Stimulated activated CD8-positive, alpha-beta memory T cell treated with anti-CD3 and anti-CD28 coated beads, Interleukin-15, amount 100 ng/mL, for 48 hours (primary cell): ENCODE measurements at regions not wholly inside any gene's neighbourhood (a gene's known extent, or its start where the extent isn't known, plus 50 kb on each side); places are given as distances from the start of the nearest gene placed in this dataset.

Experiments
- DNase-seq, 2 donors: peaks; one replicate each; pipeline ENCODE4 v3.0.0-alpha.2; 2020; ENCODE audit warnings: low read depth in 2 of 2

- DNase-seq: no peak
Measured at GRCh38 chr7:41910940-41911600, 208.2 kb upstream of the INHBA start.

DNA sequence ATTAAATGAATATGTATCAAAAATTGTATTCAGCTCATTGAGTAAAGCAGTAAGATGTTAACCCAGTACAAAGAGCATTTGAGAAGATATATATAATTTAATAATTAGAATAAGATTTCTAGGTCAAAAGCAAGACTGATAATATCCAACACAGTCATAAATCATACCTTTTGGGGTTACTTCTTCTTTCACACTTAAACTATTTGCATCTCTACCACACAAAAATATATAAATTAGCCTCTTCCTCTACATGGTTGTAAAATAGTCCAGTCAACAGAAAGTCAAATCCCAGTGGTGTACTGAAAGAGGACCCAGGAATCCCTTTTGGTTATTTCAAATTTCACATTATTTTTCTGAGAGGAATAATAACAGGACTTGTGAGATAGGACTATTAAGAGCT lies 204.6 kb upstream of the INHBA start:
- DNase-seq: no peak

DNA sequence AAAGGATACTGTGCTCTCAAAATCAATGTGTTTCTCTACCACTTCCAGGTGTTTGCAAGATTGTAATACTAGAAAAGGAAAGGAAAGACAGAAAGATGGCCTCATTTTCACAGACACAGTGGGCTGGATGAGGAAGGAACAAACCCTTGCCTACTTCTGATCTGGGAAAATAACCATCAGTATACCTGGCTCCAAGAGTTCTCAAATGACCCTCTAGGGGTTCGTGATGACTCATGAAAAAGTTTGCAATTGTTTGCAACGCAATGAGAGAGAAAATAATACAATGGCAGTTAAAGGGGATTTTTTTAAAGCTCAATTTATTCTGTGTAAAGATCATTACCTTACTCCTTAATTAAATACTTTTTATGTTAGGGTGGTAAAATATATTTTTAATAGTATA lies 197.6 kb upstream of the INHBA start:
- no peak for DNase-seq

- no peak for DNase-seq
Measured at GRCh38 chr7:41899823-41900433, 197.0 kb upstream of the INHBA start.

GRCh38 chr7:41893656-41894055 lies 190.8 kb upstream of the INHBA start:
- no peak for DNase-seq

GRCh38 chr7:41892356-41893100 lies 189.6 kb upstream of the INHBA start:
- no peak for DNase-seq

- no peak for DNase-seq
Measured at GRCh38 chr7:41891950-41892349, 189.1 kb upstream of the INHBA start.

GRCh38 chr7:41890631-41891274 lies 187.9 kb upstream of the INHBA start:
- DNase-seq: no peak

- DNase-seq: no peak
Measured at GRCh38 chr7:41889472-41889871, 186.6 kb upstream of the INHBA start.

- no peak for DNase-seq
Measured at GRCh38 chr7:41889040-41889439, 186.2 kb upstream of the INHBA start.

DNA sequence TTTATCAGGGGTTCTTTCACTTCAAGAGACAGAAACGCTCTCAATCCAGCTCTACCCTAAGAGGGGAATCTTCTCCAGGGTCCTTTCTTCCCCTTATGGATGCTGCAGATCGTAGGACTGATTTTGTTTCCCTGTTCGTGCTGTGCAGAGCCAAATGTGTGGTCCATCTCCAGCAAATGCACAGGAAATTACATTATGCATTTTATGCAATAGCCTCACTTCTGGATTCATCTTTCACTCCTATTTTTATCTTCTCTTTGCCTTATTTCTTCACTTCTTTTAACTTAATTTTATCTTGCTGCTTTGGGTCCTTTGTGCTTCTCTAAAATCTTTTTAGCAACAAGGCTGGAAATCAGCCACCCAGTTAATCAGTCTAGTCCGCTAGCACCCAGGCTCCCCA lies 184.5 kb upstream of the INHBA start:
- no peak for DNase-seq

GRCh38 chr7:41886901-41887311 lies 184.0 kb upstream of the INHBA start:
- DNase-seq: no peak

- DNase-seq: no peak
Measured at GRCh38 chr7:41886262-41886900, 183.5 kb upstream of the INHBA start.

- DNase-seq: no peak
Measured at GRCh38 chr7:41885748-41886147, 182.9 kb upstream of the INHBA start.

DNA sequence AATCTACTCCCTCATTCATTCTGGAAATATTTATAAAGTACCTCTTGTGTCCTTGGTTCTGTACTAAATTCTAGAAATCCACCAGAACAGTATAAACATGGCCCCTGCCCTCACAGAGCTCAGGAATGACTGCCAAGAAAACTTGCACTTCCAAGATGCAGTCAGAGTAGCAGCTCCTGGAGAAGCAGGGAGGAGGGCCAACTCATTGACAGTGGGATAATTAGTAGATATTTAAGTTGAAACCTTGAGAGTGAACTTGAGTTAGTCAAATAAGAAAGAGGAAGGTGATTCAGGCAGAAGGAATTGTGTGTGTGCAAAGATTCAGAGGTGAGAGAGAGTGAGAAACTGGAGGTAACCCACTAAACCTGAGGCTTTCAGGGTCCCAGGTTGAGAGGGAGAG lies 182.2 kb upstream of the INHBA start:
- DNase-seq: no peak

GRCh38 chr7:41882745-41883420 lies 180.0 kb upstream of the INHBA start:
- DNase-seq: no peak

DNA sequence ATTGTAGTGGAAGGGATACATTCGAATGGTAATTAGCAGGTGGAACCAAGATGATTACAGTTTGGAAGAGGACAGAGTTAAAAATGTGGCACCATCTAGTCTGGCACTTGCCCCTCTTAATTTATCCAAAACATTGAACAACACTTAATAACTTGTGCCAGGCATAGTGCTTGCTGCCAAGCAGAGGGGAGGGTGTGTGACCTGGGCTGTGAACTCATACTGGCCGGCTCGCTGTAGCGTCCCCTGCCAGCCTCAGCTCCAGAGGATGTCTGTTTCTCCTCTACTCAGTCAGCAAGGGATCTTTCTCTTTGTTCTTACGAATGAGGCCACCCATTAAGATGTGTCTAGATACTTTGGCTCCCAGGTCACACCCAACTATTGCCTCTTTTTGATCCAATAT lies 179.4 kb upstream of the INHBA start:
- DNase-seq: no peak

DNA sequence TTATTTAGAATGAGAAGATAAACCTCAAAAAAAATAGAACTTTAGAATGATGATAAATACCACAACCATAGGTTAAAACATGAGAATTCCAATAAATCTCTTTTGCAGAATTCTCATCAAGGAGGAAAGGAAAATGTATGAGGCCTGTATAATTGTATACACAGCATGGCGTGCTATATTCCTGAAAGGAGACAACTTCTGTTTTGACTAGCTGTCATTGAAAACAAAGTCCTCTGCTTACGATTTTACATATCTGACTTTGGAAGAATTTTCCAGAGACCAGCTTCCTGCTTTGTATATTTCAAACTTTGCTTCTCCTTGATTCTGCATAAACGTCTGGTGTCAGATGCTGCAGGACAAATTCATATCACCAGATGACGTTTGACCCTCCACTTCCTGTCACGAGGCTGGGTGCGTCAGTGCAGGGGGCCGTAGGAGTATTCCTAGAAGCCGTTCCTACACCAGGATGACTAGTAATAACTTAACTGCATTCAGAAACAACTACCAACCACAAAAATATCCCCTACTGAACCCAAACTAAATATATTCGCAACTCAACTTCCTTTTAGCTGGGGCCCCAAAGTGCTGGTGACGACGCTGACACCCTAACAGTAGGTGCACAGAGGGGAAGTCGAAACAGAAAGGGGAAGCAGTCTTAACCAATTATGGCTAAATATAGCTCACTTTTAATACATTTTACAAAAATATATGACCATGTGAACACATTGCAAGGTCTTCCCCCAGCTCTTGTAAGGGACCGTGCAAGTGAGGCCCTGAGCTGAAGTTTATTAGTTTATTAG lies 178.6 kb upstream of the INHBA start:
- peak; percentile 75 to 80 for DNase-seq

- no peak for DNase-seq
Measured at GRCh38 chr7:41880107-41880506, 177.2 kb upstream of the INHBA start.

DNA sequence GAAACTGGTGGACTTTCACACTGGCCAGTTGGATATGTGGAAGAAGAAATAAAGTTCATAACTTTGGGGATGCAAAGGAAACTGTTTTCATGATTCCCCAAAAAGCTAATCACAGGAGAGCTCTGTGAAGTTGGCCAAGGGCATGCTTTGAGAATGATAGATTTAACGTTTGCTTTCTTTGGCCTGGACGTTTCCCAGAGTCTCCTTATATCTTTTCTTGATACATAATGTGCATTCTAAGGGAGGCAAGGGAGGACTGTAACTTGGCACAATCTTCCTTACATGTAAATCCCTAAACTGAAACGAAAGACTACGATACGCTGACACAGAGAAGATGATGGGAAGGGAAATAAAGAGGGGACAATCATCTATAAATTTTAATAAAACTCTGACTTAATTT lies 176.5 kb upstream of the INHBA start:
- no peak for DNase-seq
